Activated CD4-positive, alpha-beta memory T cell treated with anti-CD3 and anti-CD28 coated beads, Interleukin-2, amount 10 ng/mL, durations not matched to agents 7 days and 5 days (primary cell): ENCODE measurements at regions not wholly inside any gene's neighbourhood (a gene's known extent, or its start where the extent isn't known, plus 50 kb on each side); places are given as distances from the start of the nearest gene placed in this dataset.

Experiments used
- CTCF ChIA-PET: fragments of 350-600 bp; sonication (Branson Sonifier 250); formaldehyde crosslinking; loops from one replicate; lab custom pipeline; 2021; ENCODE audit warnings: antibody characterized with exemption, inconsistent platforms; lab: Charles Lee
- POLR2A ChIA-PET: fragments of 350-600 bp; sonication (Branson Sonifier 250); formaldehyde crosslinking; loops from one replicate; lab custom pipeline; 2021; ENCODE audit warnings: antibody characterized with exemption; lab: Charles Lee
- DNase-seq: peaks from one replicate; pipeline ENCODE4 v3.0.0-alpha.2; 2020
- H3K27ac Mint-ChIP-seq: one replicate; pipeline ENCODE4 v1.8.0; 2021; ENCODE audit warnings: mild to moderate bottlenecking, mixed read lengths
- H3K27me3 Mint-ChIP-seq: one replicate; pipeline ENCODE4 v1.8.0; 2021; ENCODE audit warnings: mixed read lengths
- H3K36me3 Mint-ChIP-seq: one replicate; pipeline ENCODE4 v1.8.0; 2021; ENCODE audit warnings: low read depth, mixed read lengths
- H3K4me1 Mint-ChIP-seq: one replicate; pipeline ENCODE4 v1.8.0; 2021; ENCODE audit warnings: mixed read lengths
- H3K4me3 Mint-ChIP-seq: one replicate; pipeline ENCODE4 v1.8.0; 2021; ENCODE audit warnings: mild to moderate bottlenecking, mixed read lengths
- H3K9me3 Mint-ChIP-seq: one replicate; pipeline ENCODE4 v1.8.0; 2021; ENCODE audit warnings: mixed read lengths

DNA sequence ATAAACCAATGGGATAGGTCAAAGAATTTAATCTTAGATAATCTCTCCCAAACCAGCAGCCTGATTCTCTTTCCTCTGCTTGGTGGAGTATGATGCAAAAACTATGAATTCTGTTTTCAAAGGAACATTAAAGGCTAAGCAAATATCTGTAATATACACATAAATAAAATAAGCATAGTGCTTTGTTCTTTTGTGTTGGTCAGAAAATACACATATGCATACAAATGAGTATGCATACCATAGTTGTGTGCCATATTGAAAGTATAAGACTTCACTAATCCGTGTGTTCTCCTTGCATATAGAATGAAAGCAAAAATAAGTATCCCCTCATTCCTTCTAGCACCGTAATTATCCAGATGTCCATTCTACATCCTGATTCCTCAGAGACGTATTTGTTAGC, 1949.7 kb upstream of the CELF4 start:
- CTCF ChIA-PET: no interaction called here
- no peak for DNase-seq
- POLR2A ChIA-PET: no interaction called here
- Mint-ChIP-seq H3K27ac (no peak overlapping the region), H3K4me3 (no peak overlapping the region), H3K9me3 (no peaks in the 10 kb centered on the region), H3K4me1 (no peaks in the 10 kb centered on the region), H3K27me3 (no peaks in the 10 kb centered on the region), H3K36me3 (no peaks in the 10 kb centered on the region)

DNA sequence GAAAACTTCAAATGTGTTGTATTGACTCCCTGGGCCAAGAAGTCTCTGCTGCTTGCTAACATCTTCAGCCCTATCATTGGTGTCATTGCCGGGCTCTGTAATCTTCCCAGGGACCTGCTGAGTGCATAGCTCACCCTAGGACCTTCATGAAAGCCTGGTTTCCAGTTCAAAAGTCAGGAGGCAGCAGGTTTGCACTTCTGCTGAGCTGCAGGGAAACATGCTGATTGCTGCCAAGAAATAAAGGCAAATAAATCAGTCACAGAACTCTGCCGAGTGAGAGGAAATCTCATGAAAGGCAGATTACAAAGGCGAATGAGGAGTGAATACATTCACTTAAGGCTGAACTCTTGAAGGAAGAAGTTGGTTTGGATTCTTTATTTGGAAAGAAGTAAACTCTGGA, 1947.6 kb upstream of the CELF4 start:
- H3K4me1 Mint-ChIP-seq: no peaks in the 10 kb centered on the region
- ChIA-PET CTCF (no interaction called here), POLR2A (no interaction called here)
- no peak overlapping the region for H3K27ac Mint-ChIP-seq
- H3K9me3 Mint-ChIP-seq: peaks cover 2% of the 10 kb centered on the region
- H3K4me3 Mint-ChIP-seq: no peak overlapping the region
- no peaks in the 10 kb centered on the region for H3K27me3 Mint-ChIP-seq
- no peaks in the 10 kb centered on the region for H3K36me3 Mint-ChIP-seq
- no peak for DNase-seq

DNA sequence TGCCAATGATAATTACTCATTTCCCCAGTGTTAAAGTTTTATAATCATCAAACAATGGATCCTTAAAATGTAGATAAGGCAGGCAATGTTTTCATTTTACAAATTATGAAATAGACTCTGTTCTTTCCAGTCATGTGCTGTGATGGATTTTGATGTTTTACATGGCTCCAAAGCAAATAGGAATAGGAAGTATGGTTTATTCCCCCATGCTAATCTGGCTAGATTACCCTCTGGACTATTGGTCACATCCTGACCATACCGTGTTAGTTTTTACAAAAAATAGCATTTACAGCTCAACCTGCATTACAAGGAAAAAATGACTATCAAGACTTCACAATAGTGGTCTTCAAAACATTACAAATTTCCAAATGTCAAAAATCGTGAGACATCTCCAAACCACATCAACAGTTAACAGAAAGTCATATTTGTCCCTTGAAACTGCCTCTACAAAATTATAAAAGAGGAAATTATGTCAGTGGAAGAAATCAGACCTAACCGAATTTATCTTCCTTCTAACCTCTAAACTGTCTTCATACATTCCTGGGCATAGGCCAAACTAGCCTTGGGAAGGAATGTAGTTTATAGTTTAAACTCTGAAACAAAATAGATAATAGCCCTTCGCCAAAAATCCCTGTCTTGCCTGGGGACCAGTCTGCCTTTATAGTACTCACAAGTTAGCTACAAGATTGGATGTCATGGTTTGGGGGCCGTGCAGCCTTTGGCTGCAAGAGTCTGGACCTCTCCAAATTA, 1941.2 kb upstream of the CELF4 start:
- DNase-seq: no peak
- H3K27me3 Mint-ChIP-seq: no peaks in the 10 kb centered on the region
- H3K27ac Mint-ChIP-seq: no peak overlapping the region
- H3K4me1 Mint-ChIP-seq: no peaks in the 10 kb centered on the region
- H3K4me3 Mint-ChIP-seq: no peak overlapping the region
- H3K9me3 Mint-ChIP-seq: peaks cover 9% of the 10 kb centered on the region
- CTCF ChIA-PET: no interaction called here
- no peaks in the 10 kb centered on the region for H3K36me3 Mint-ChIP-seq
- POLR2A ChIA-PET: no interaction called here

GRCh38 chr18:39500306-39500705, 1934.7 kb upstream of the CELF4 start:
- Mint-ChIP-seq H3K27ac (no peak overlapping the region), H3K4me1 (no peaks in the 10 kb centered on the region), H3K27me3 (no peaks in the 10 kb centered on the region), H3K9me3 (peaks cover 8% of the 10 kb centered on the region), H3K36me3 (no peaks in the 10 kb centered on the region), H3K4me3 (no peak overlapping the region)
- no peak for DNase-seq
- ChIA-PET CTCF (no interaction called here), POLR2A (no interaction called here)

DNA sequence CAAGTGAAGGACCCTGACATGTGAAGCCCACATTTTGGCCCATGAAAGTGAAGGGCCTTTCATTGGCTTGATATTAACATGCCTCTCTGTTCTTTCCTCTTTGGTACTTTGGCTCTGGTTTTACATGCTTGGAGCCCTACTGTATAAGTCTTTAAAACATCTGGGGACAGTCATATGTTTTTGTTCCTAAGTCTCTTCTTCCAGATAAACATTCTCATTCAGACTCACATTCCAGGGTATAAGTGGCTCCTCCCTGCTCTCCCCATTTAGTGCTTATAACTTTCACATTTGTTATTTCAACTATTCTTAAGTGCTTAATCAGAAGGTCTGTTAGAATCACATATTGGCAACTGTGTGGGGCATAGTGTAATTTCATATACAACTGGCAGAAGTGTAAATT, 1932.2 kb upstream of the CELF4 start:
- no peaks in the 10 kb centered on the region for H3K27me3 Mint-ChIP-seq
- POLR2A ChIA-PET: no interaction called here
- no peak overlapping the region for H3K4me3 Mint-ChIP-seq
- H3K27ac Mint-ChIP-seq: no peak overlapping the region
- no peak for DNase-seq
- no peaks in the 10 kb centered on the region for H3K36me3 Mint-ChIP-seq
- H3K4me1 Mint-ChIP-seq: no peaks in the 10 kb centered on the region
- CTCF ChIA-PET: no interaction called here
- H3K9me3 Mint-ChIP-seq: peaks cover 12% of the 10 kb centered on the region

DNA sequence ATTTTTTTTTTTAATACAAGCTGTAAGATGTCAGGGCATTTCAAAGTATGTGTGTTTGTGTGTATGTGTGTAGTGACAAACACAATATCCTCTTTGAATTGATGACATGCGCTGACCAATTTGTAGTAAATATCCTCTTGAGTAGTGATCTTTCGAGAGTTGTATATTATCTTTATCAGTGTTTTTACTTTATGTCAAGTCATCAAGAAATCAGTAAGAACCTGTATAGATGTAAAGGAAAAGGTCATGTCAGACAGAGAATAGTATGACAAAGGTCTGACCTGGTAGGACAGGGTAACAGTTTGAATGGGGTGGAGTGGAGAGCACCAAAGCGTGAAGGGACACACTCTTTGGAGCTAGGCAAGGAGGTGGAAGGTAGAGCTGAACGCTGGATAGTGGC, 1931.4 kb upstream of the CELF4 start:
- Mint-ChIP-seq H3K9me3 (peaks cover 10% of the 10 kb centered on the region), H3K27ac (no peak overlapping the region), H3K4me3 (no peak overlapping the region), H3K36me3 (no peaks in the 10 kb centered on the region), H3K27me3 (no peaks in the 10 kb centered on the region), H3K4me1 (no peaks in the 10 kb centered on the region)
- ChIA-PET CTCF (no interaction called here), POLR2A (no interaction called here)
- no peak for DNase-seq

DNA sequence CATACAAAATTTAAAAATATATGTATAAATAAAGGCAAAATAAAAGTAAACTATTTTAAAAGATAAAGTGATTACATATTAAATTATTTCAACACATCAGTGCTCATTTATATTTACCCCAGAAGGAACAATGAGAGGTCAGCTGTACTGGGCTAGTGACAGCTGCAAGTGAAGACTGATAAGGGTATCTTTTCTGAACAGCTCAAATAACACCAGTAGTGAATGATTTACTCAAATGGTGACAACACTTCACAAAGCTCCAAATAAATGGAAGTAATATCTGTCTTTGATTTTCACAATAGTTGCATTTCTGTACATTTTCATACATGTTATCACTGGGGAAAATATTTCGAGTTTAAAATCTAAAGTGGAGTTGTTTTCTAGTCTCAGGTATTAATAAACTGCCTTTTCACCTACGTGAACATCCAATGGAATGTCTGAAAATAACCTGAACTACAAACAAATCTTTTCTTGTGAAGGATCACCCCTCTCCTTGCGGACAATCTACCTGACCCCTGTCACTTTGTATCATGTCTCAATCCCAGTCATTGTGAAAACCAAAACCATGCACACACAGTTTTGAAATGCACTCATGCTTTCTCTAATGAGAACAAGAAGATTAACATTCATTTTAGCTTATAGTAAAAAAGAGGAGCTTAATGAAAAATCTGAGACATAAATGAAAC, 1928.8 kb upstream of the CELF4 start:
- ChIA-PET CTCF (no interaction called here), POLR2A (no interaction called here)
- no peak overlapping the region for H3K4me3 Mint-ChIP-seq
- no peaks in the 10 kb centered on the region for H3K4me1 Mint-ChIP-seq
- H3K27me3 Mint-ChIP-seq: no peaks in the 10 kb centered on the region
- H3K9me3 Mint-ChIP-seq: peaks cover 19% of the 10 kb centered on the region
- no peak overlapping the region for H3K27ac Mint-ChIP-seq
- no peaks in the 10 kb centered on the region for H3K36me3 Mint-ChIP-seq
- no peak for DNase-seq

DNA sequence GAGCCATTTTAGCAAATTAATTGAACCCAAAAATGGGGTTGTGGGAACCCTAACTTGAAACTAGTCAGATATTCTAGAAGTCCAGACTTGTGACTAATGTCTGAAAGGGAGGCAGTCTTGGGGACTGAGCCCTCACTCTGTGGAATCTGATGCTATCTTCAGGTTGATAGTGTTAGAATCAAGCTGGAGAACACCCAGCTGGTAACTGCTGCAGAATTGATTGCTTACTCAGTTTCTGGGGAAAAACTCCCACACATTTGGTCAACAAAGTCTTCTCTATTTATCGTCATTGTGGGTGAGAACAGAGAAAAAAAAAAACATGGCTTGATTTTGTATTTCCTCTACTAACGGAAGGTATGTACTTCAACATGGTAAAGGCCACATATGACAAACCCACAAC, 1925.8 kb upstream of the CELF4 start:
- Mint-ChIP-seq H3K27ac (no peak overlapping the region), H3K4me1 (no peaks in the 10 kb centered on the region), H3K27me3 (no peaks in the 10 kb centered on the region), H3K9me3 (peaks cover 16% of the 10 kb centered on the region), H3K36me3 (no peaks in the 10 kb centered on the region), H3K4me3 (no peak overlapping the region)
- ChIA-PET CTCF (no interaction called here), POLR2A (no interaction called here)
- no peak for DNase-seq

GRCh38 chr18:39489431-39489830, 1923.8 kb upstream of the CELF4 start:
- Mint-ChIP-seq H3K27ac (no peak overlapping the region), H3K27me3 (no peaks in the 10 kb centered on the region), H3K4me1 (no peaks in the 10 kb centered on the region), H3K4me3 (no peak overlapping the region), H3K36me3 (no peaks in the 10 kb centered on the region), H3K9me3 (peaks cover 16% of the 10 kb centered on the region)
- ChIA-PET POLR2A (no interaction called here), CTCF (no interaction called here)
- DNase-seq: no peak

DNA sequence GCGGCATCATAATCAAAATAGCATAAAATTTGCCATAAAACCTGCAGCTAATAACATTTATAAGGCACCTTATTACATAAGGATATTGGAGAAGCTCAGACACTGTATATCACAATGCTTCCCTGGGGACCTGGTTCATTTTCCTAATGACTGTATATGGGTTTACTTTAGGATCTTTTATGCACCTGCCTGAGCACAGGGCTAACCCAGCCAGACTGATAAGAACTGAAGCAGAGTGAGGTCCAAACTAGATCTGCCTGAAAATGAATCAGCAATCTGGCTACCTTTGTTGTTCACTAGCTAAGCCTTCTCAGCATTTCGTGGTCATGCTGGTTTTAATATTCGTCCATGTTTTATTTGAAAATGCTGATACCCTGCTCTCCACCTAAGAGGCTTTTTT, 1922.3 kb upstream of the CELF4 start:
- H3K4me3 Mint-ChIP-seq: no peak overlapping the region
- CTCF ChIA-PET: no interaction called here
- H3K27ac Mint-ChIP-seq: no peak overlapping the region
- no peaks in the 10 kb centered on the region for H3K27me3 Mint-ChIP-seq
- H3K9me3 Mint-ChIP-seq: peaks cover 13% of the 10 kb centered on the region
- POLR2A ChIA-PET: no interaction called here
- no peaks in the 10 kb centered on the region for H3K36me3 Mint-ChIP-seq
- no peaks in the 10 kb centered on the region for H3K4me1 Mint-ChIP-seq
- DNase-seq: no peak

DNA sequence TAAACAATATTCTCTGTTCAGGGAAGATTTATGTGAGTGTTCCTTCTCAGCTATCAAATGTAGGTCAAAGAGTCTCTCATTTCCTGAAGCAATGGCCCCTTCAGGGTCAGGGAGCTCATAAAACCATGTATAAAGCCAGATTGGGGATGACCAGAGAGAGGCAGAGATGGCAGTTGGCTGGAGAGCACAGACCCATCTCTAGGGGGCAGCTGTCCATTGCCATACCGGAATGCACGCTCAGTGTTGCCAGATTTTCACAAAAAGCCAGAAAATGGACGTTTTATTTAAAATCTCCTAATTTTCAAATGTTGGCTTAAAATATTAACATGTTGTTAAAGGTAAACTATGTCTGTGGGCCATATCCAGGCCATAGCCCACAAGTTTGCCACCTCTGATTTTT, 1920.7 kb upstream of the CELF4 start:
- Mint-ChIP-seq H3K4me3 (no peak overlapping the region), H3K27ac (no peak overlapping the region), H3K36me3 (no peaks in the 10 kb centered on the region), H3K9me3 (peaks cover 7% of the 10 kb centered on the region), H3K27me3 (no peaks in the 10 kb centered on the region), H3K4me1 (no peaks in the 10 kb centered on the region)
- ChIA-PET CTCF (no interaction called here), POLR2A (no interaction called here)
- no peak for DNase-seq

DNA sequence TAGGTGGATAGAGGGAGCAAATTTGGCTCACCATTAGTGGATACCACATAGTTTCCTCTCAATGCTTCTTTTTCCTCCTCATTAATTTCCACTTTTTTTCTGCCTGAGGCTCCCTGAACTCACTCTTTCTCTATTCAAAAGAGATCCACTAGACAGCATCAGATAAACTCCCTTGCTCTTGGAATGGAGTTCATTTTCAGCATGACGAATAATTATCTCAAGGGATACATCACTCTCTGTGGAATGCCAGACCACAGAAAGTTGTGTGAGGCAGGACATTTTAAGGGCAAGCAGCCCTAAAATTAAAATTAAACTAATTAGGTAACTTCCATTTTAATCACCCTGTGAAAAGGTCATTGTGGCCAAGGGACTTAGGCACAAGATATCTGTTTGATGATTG, 1920.1 kb upstream of the CELF4 start:
- H3K4me3 Mint-ChIP-seq: no peak overlapping the region
- peaks cover 7% of the 10 kb centered on the region for H3K9me3 Mint-ChIP-seq
- H3K27ac Mint-ChIP-seq: no peak overlapping the region
- POLR2A ChIA-PET: no interaction called here
- H3K4me1 Mint-ChIP-seq: no peaks in the 10 kb centered on the region
- CTCF ChIA-PET: no interaction called here
- no peak for DNase-seq
- H3K36me3 Mint-ChIP-seq: no peaks in the 10 kb centered on the region
- no peaks in the 10 kb centered on the region for H3K27me3 Mint-ChIP-seq

- H3K36me3 Mint-ChIP-seq: no peaks in the 10 kb centered on the region
- H3K9me3 Mint-ChIP-seq: peaks cover 2% of the 10 kb centered on the region
- H3K4me3 Mint-ChIP-seq: no peak overlapping the region
- H3K27ac Mint-ChIP-seq: no peak overlapping the region
- ChIA-PET POLR2A (no interaction called here), CTCF (no interaction called here)
- no peak for DNase-seq
- no peaks in the 10 kb centered on the region for H3K4me1 Mint-ChIP-seq
- H3K27me3 Mint-ChIP-seq: no peaks in the 10 kb centered on the region
Observed at GRCh38 chr18:39481281-39481680, 1915.7 kb upstream of the CELF4 start.
